ENCODE measurements at regions not wholly inside any gene's neighbourhood (a gene's known extent, or its start where the extent isn't known, plus 50 kb on each side); places are given as distances from the start of the nearest gene placed in this dataset.

GRCh38 chr6:15079288-15079817 lies 166.5 kb upstream of the JARID2 start:
- TF ChIP-seq POLR2A (IDR thresholded peaks at IDR 0.05): no peak
- TF ChIP-seq CTCF (IDR thresholded peaks at IDR 0.05): no peak
- no peak for TF ChIP-seq EP300 (IDR thresholded peaks at IDR 0.05)
